Aorta (tissue), 5 donors: ENCODE measurements at regions not wholly inside any gene's neighbourhood (a gene's known extent, or its start where the extent isn't known, plus 50 kb on each side); places are given as distances from the start of the nearest gene placed in this dataset.

Source experiments
- ATAC-seq: fragments of 200-7000 bp; cut with Tn5 transposase; one replicate; pipeline ENCODE4 v1.9.1; 2022; ENCODE audit warnings: moderate library complexity; ENCODE audit not compliant: low FRiP score
- DNase-seq, 2 donors: peaks; one replicate each; pipeline ENCODE4 v3.0.0-alpha.2; 2020
- H3K27ac ChIP-seq, 2 donors: one replicate each; pipeline ENCODE4 v1.5.1; 2013; ENCODE audit warnings: low read length in 2 of 2, mild to moderate bottlenecking in 2 of 2, moderate library complexity in 2 of 2, control low read depth in 1 of 2, inconsistent platforms in 1 of 2, low read depth in 1 of 2
- H3K27me3 ChIP-seq, 2 donors: one replicate each; pipeline ENCODE4 v1.6.1; 2013; ENCODE audit warnings: control low read depth in 1 of 2, low read length in 1 of 2, mild to moderate bottlenecking in 1 of 2, moderate library complexity in 1 of 2; ENCODE audit not compliant: insufficient read depth in 2 of 2, control insufficient read depth in 1 of 2
- H3K36me3 ChIP-seq, 2 donors: one replicate each; pipeline ENCODE4 v1.6.1; 2013; ENCODE audit warnings: control low read depth in 1 of 2, low read length in 1 of 2, mild to moderate bottlenecking in 1 of 2; ENCODE audit not compliant: insufficient read depth in 2 of 2, control insufficient read depth in 1 of 2
- H3K4me1 ChIP-seq, 2 donors: one replicate each; pipeline ENCODE4 v1.6.1; 2013; ENCODE audit warnings: low read length in 2 of 2, control low read depth in 1 of 2, mild to moderate bottlenecking in 1 of 2, moderate library complexity in 1 of 2; ENCODE audit not compliant: insufficient read depth in 2 of 2, control insufficient read depth in 1 of 2
- H3K4me3 ChIP-seq, 2 donors: one replicate each; pipeline ENCODE4 v1.5.1; 2013; ENCODE audit warnings: low read length in 2 of 2, control low read depth in 1 of 2, mild to moderate bottlenecking in 1 of 2
- H3K9me3 ChIP-seq: one replicate; pipeline ENCODE4 v1.6.1; 2013; ENCODE audit warnings: mild to moderate bottlenecking, low read length; ENCODE audit not compliant: control insufficient read depth
- WGBS, 2 donors: extraction: QIAGEN DNeasy Blood & Tissue Kit; methylation state at CpG; one replicate each; pipeline ENCODE4 v1.1.7; 2013; 5-methylcytosine and 5-hydroxymethylcytosine counted together
- intact Hi-C, 2 donors: fragments of 100-400 bp; cut with DNase I; formaldehyde crosslinking; loops; one replicate each; pipeline versions ENCODE4 v1.14.2 to v1.15.0; 2022
- donor health status: healthy with polysubstance abuse.
- donor health status: Bipolar disorder and iron deficiency.
- donor health status: DM: no; HTN: no; CAD: no.
- donor health status: DM: no; HTN: no; CAD: no.
- donor health status: DM: yes; HTN: yes; CAD: no.

GRCh38 chr10:125264757-125265578 lies 104.6 kb upstream of the CTBP2 start:
- H3K36me3 ChIP-seq = no peaks in the 10 kb centered on the region
- H3K27me3 ChIP-seq = no peaks in the 10 kb centered on the region
- intact Hi-C loops = no loop called here
- no peaks in the 10 kb centered on the region for H3K4me1 ChIP-seq
- DNase-seq = no peak
- WGBS, 2 donors = 72 to 77% methylated on average over 13 of the region's 13 CpGs
- no peaks in the 10 kb centered on the region for H3K9me3 ChIP-seq
- ATAC-seq = no peak
- H3K4me3 ChIP-seq = no peak overlapping the region
- no peak overlapping the region for H3K27ac ChIP-seq

- Histone ChIP-seq H3K27ac (no peak overlapping the region), H3K4me3 (no peak overlapping the region), H3K27me3 (no peaks in the 10 kb centered on the region), H3K9me3 (no peaks in the 10 kb centered on the region), H3K36me3 (no peaks in the 10 kb centered on the region), H3K4me1 (no peaks in the 10 kb centered on the region)
- intact Hi-C loops = no loop called here
- ATAC-seq (no peak), DNase-seq (no peak)
- 97 to 100% methylated on average over 1 of the region's 1 CpG for WGBS, 2 donors
These were observed 103.7 kb upstream of the CTBP2 start for GRCh38 chr10:125264091-125264490.

GRCh38 chr10:125263551-125263950 lies 103.2 kb upstream of the CTBP2 start:
- DNase-seq = no peak
- H3K27me3 ChIP-seq = no peaks in the 10 kb centered on the region
- intact Hi-C loops = no loop called here
- H3K36me3 ChIP-seq = no peaks in the 10 kb centered on the region
- H3K27ac ChIP-seq = no peak overlapping the region
- no peak for ATAC-seq
- no peaks in the 10 kb centered on the region for H3K9me3 ChIP-seq
- H3K4me1 ChIP-seq = no peaks in the 10 kb centered on the region
- no peak overlapping the region for H3K4me3 ChIP-seq
- 66 to 73% methylated on average over 7 of the region's 7 CpGs for WGBS, 2 donors

- Histone ChIP-seq H3K27ac (no peak overlapping the region), H3K9me3 (no peaks in the 10 kb centered on the region), H3K4me1 (no peaks in the 10 kb centered on the region), H3K27me3 (no peaks in the 10 kb centered on the region), H3K36me3 (no peaks in the 10 kb centered on the region), H3K4me3 (no peak overlapping the region)
- DNase-seq (no peak), ATAC-seq (no peak)
- intact Hi-C loops = no loop called here
- WGBS, 2 donors = 73 to 80% methylated on average over 6 of the region's 6 CpGs
These were observed 102.6 kb upstream of the CTBP2 start for GRCh38 chr10:125262920-125263319.

DNA sequence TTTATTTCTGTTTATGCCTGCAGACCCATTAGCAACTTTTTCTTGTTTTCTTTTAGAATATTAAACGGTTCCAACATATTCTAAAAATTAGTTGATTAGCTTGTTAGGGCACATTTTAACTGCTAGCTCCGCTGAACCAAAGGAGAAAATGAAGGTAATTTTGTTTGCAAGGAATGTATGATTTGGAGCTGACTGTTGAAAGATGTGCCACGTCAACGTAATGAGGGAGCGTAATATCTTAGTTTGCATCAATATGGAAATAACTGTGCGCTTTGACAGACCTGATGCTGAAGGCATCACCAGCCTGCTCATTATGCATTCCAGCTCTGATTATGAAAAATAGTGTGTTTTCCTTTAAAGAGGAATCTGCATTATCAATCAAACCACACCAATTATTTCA lies 102.0 kb upstream of the CTBP2 start:
- Histone ChIP-seq H3K4me3 (no peak overlapping the region), H3K27me3 (no peaks in the 10 kb centered on the region), H3K9me3 (no peaks in the 10 kb centered on the region), H3K4me1 (no peaks in the 10 kb centered on the region), H3K36me3 (no peaks in the 10 kb centered on the region), H3K27ac (no peak overlapping the region)
- intact Hi-C loops = no loop called here
- 77 to 85% methylated on average over 6 of the region's 6 CpGs for WGBS, 2 donors
- ATAC-seq (no peak), DNase-seq (no peak)

DNA sequence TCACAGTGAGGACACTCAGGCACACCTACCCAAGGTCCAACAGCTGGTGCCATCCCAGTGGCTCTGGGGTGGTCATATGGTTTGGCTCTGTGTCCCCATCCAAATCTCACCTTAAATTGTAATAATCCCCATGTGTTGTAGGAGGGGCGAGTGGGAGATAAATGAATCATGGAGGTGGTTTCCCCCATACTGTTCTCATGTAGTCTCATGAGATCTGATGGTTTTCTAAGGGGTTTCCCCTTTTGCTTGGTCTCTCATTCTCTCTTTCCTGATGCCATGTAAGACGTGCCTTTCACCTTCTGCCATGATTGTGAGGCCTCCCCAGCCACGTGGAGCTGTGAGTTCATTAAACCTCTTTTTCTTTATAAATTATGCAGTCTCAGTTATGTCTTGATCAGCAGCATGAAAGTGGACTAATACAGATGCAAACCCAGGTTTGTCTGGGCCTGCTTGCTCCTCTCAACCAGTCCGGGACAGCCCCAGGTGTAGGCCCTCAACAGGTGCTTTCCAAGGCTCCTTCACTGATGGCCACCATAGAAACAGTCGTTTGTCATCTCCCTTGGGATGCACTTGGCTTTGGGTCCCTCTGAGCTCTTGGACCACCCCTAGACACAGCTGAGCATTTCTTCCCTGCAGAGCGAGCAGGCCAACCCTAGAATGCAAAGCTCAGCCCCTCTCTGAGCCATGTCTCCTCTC lies 101.3 kb upstream of the CTBP2 start:
- Histone ChIP-seq H3K4me3 (no peak overlapping the region), H3K36me3 (no peaks in the 10 kb centered on the region), H3K27me3 (no peaks in the 10 kb centered on the region), H3K4me1 (no peaks in the 10 kb centered on the region), H3K27ac (no peak overlapping the region), H3K9me3 (no peaks in the 10 kb centered on the region)
- intact Hi-C loops = no loop called here
- WGBS, 2 donors = 76 to 80% methylated on average over 6 of the region's 6 CpGs
- ATAC-seq = no peak
- DNase-seq = no peak

DNA sequence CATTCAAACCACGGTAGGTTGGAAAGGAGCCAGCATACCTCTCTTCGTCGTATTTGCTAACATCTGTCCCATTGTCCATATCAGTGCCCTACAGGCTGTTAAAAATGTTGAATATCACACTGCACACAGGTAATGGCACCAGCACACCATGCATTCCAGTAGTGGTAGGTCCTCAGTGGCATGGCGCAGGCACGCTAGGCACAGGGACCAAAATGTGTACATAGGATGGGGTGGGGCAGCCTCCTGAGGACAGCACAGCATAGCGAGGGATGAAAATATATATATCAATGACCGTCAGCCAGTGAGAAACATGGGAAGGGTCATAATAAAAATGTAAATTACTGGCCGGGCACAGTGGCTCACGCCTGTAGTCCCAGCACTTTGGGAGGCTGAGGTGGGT lies 99.9 kb upstream of the CTBP2 start:
- DNase-seq (no peak), ATAC-seq (no peak)
- Histone ChIP-seq H3K27me3 (no peaks in the 10 kb centered on the region), H3K36me3 (no peaks in the 10 kb centered on the region), H3K4me1 (no peaks in the 10 kb centered on the region), H3K9me3 (no peaks in the 10 kb centered on the region), H3K4me3 (no peak overlapping the region), H3K27ac (no peak overlapping the region)
- intact Hi-C loops = no loop called here
- WGBS, 2 donors = 84 to 87% methylated on average over 9 of the region's 9 CpGs

DNA sequence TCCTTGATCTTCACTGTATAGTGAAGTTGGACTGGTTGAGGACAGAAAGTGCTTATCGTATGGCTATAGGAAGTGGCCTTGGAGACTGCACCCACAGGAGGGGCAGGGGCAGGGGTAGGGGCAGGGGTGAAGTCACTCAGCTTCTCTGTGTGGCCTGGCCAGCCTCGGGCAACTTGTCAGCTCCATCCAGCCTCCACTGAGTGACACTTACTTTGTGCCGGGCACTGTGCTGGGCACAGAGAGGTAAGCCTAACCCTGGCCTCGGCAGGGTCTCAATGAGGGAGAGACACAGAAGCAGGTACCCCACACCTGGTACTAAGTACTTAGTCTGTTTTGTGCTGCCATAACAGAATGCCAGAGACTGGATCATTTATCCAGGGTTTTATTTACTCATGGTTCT lies 99.3 kb upstream of the CTBP2 start:
- H3K9me3 ChIP-seq = no peaks in the 10 kb centered on the region
- WGBS, 2 donors = 85 to 89% methylated on average over 4 of the region's 4 CpGs
- ATAC-seq (no peak), DNase-seq (no peak)
- H3K4me1 ChIP-seq = no peaks in the 10 kb centered on the region
- no peak overlapping the region for H3K4me3 ChIP-seq
- H3K36me3 ChIP-seq = no peaks in the 10 kb centered on the region
- H3K27ac ChIP-seq = no peak overlapping the region
- intact Hi-C loops = no loop called here
- no peaks in the 10 kb centered on the region for H3K27me3 ChIP-seq

DNA sequence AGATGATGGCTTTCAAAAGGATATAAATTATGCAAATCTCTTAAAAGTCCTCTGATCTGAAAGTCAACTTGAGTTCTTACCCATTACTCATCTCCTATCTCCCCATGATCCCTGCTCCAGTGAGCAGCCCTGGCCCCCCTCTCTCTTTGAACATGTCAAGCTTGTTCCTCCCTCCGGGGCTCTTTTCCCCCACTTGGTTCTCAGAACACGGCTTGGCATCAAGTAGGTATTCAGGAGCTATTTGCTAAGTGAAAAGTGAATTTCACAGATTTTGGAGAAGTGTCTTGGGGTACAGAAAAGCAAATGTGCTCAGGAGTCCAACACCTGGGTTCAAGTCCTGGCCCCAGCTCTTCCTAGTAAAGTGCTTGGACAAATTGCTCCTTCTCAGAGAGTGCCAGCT lies 98.3 kb upstream of the CTBP2 start:
- no peak for ATAC-seq
- H3K4me3 ChIP-seq = no peak overlapping the region
- H3K9me3 ChIP-seq = no peaks in the 10 kb centered on the region
- no peaks in the 10 kb centered on the region for H3K27me3 ChIP-seq
- DNase-seq = no peak
- no peaks in the 10 kb centered on the region for H3K36me3 ChIP-seq
- 66 to 69% methylated on average over 2 of the region's 2 CpGs for WGBS, 2 donors
- H3K4me1 ChIP-seq = no peaks in the 10 kb centered on the region
- no peak overlapping the region for H3K27ac ChIP-seq
- intact Hi-C loops = no loop called here
